HCT116 (cell line): ENCODE measurements at regions not wholly inside any gene's neighbourhood (a gene's known extent, or its start where the extent isn't known, plus 50 kb on each side); places are given as distances from the start of the nearest gene placed in this dataset.

Experiments
- ATAC-seq: fragments of 200-7000 bp; cut with Tn5 transposase; 2 replicates; pipeline ENCODE4 v1.9.1; 2020; ENCODE audit warnings: mild to moderate bottlenecking, moderate library complexity
- BruUV-seq: library from RNA; stranded (reverse); fragments of 400-500 nt; replicated peaks from 2 replicates; lab custom pipeline; 2021; lab: Mats Ljungman, UMichigan
- CTCF ChIA-PET: fragments of 300-600 bp; sonication (Branson Sonifier 250); formaldehyde crosslinking; loops from one replicate; lab custom pipeline; 2021; ENCODE audit warnings: antibody characterized with exemption; lab: Charles Lee
- POLR2A ChIA-PET: fragments of 300-600, 350-600 bp; sonication (Branson Sonifier 250); formaldehyde crosslinking; loops from one replicate; lab custom pipeline; 2021; ENCODE audit warnings: antibody characterized with exemption; lab: Charles Lee
- RAD21 ChIA-PET, 2 experiments: fragments of 300-600 bp; sonication (Branson Sonifier 250); formaldehyde crosslinking; loops; one replicate each; lab custom pipeline; 2023; ENCODE audit warnings: low total read pairs in 2 of 2; ENCODE audit not compliant: uncharacterized antibody in 2 of 2, unreplicated experiment in 2 of 2, low non-redundant PET in 1 of 2; lab: Charles Lee
- DNase-seq: peaks from one replicate; pipeline ENCODE4 v3.0.0-alpha.2; 2010; ENCODE audit warnings: low read depth, low spot score
- H2AFZ ChIP-seq: fragments of 200-600 bp; shearing (Covaris generic), sonication (generic); 2 replicates; pipeline ENCODE4 v1.6.1; 2017; ENCODE audit warnings: low read depth, mixed run types, mixed read lengths, antibody characterized with exemption, low read length; ENCODE audit not compliant: poor library complexity, severe bottlenecking
- H3K27ac ChIP-seq: 2 replicates; pipeline ENCODE4 v1.5.1; 2012; ENCODE audit warnings: low read depth, low read length
- H3K27me3 ChIP-seq: fragments of 200-600 bp; sonication (generic); 2 replicates; pipeline ENCODE4 v1.6.1; 2016; ENCODE audit warnings: mixed run types, low read length, mixed read lengths; ENCODE audit not compliant: insufficient read depth
- H3K36me3 ChIP-seq, 2 experiments: fragments of 200-500 bp in 1 of 2; fragments of 200-600 bp in 1 of 2; sonication (Bioruptor generic) in 1 of 2; sonication (generic) in 1 of 2; 2 replicates each; pipeline versions ENCODE4 v1.5.1 to v1.6.1; 2014 to 2016; ENCODE audit warnings: low read length in 2 of 2, inconsistent platforms in 1 of 2, mixed read lengths in 1 of 2, mixed run types in 1 of 2; ENCODE audit not compliant: insufficient read depth in 2 of 2, control insufficient read depth in 1 of 2
- H3K4me1 ChIP-seq, 2 experiments: fragments of 200-600 bp in 1 of 2; sonication (generic) in 1 of 2; 2 replicates each; pipeline versions ENCODE4 v1.5.1 to v1.6.1; 2012 to 2017; ENCODE audit warnings: low read length in 2 of 2, inconsistent platforms in 1 of 2, mild to moderate bottlenecking in 1 of 2, mixed read lengths in 1 of 2, mixed run types in 1 of 2, moderate library complexity in 1 of 2; ENCODE audit not compliant: insufficient read depth in 2 of 2, control insufficient read depth in 1 of 2
- H3K4me2 ChIP-seq: fragments of 200-600 bp; sonication (generic); 2 replicates; pipeline ENCODE4 v1.6.1; 2017; ENCODE audit warnings: mixed run types, low read length, mixed read lengths
- H3K4me3 ChIP-seq, 2 experiments: fragments of 200-600 bp in 1 of 2; sonication (generic) in 1 of 2; replicated peaks in 1 of 2; 2 replicates each; pipeline ENCODE4 v1.5.1; 2011 to 2016; ENCODE audit warnings: low read length in 2 of 2, control low read depth in 1 of 2, low read depth in 1 of 2, mild to moderate bottlenecking in 1 of 2, mixed read lengths in 1 of 2, mixed run types in 1 of 2
- H3K79me2 ChIP-seq: fragments of 200-600 bp; sonication (generic); 2 replicates; pipeline ENCODE4 v1.6.1; 2017; ENCODE audit warnings: mild to moderate bottlenecking, mixed run types, low read length, moderate library complexity, mixed read lengths; ENCODE audit not compliant: insufficient read depth
- H3K9ac ChIP-seq: fragments of 200-600 bp; sonication (generic); 2 replicates; pipeline ENCODE4 v1.6.1; 2016; ENCODE audit warnings: low read length, mixed read lengths
- H3K9me2 ChIP-seq: fragments of 200-600 bp; sonication (generic), shearing (Covaris generic); 2 replicates; pipeline ENCODE4 v1.6.1; 2017; ENCODE audit warnings: mixed run types, mild to moderate bottlenecking, moderate library complexity; ENCODE audit not compliant: insufficient read depth
- H3K9me3 ChIP-seq, 2 experiments: fragments of 200-500 bp in 1 of 2; fragments of 200-600 bp in 1 of 2; sonication (Bioruptor generic) in 1 of 2; sonication (generic) in 1 of 2; 2 replicates each; pipeline ENCODE4 v1.6.1; 2014 to 2017; ENCODE audit warnings: low read length in 2 of 2, mixed read lengths in 2 of 2, inconsistent platforms in 1 of 2, low read depth in 1 of 2, mild to moderate bottlenecking in 1 of 2, mixed run types in 1 of 2, moderate library complexity in 1 of 2; ENCODE audit not compliant: control insufficient read depth in 1 of 2, insufficient read depth in 1 of 2
- H4K20me1 ChIP-seq: fragments of 200-600 bp; sonication (generic), shearing (Covaris generic); 2 replicates; pipeline ENCODE4 v1.6.1; 2017; ENCODE audit warnings: mixed run types, mild to moderate bottlenecking, moderate library complexity; ENCODE audit not compliant: insufficient read depth
- CBX3 ChIP-seq: IDR thresholded peaks from 2 replicates; pipeline ENCODE4 v1.6.1; 2012; ENCODE audit warnings: low read depth
- CTCF ChIP-seq, 3 experiments: fragments of 200-600 bp in 1 of 3; sonication (generic) in 1 of 3; IDR thresholded peaks in 2 of 3; conservative IDR thresholded peaks in 1 of 3; 2 replicates each; pipeline ENCODE4 v1.5.1; 2012 to 2017; ENCODE audit warnings: low read depth in 2 of 3, low read length in 2 of 3, antibody characterized with exemption in 1 of 3, borderline replicate concordance in 1 of 3, control low read depth in 1 of 3, mild to moderate bottlenecking in 1 of 3, mixed read lengths in 1 of 3, mixed run types in 1 of 3, moderate library complexity in 1 of 3; ENCODE audit not compliant: insufficient read depth in 1 of 3
- EGR1 ChIP-seq: IDR thresholded peaks from 2 replicates; pipeline ENCODE4 v1.6.1; 2012; ENCODE audit warnings: low read depth
- EZH2phosphoT487 ChIP-seq: fragments of 200-600 bp; IDR thresholded peaks from 2 replicates; pipeline ENCODE4 v1.6.1; 2018; ENCODE audit warnings: antibody characterized with exemption, borderline replicate concordance
- FOSL1 ChIP-seq: IDR thresholded peaks from 2 replicates; pipeline ENCODE4 v1.6.1; 2012; ENCODE audit warnings: low read depth
- JUND ChIP-seq: IDR thresholded peaks from 2 replicates; pipeline ENCODE4 v1.6.1; 2012
- POLR2AphosphoS5 ChIP-seq: IDR thresholded peaks from 2 replicates; pipeline ENCODE4 v1.6.1; 2011; ENCODE audit warnings: mild to moderate bottlenecking, low read depth, low read length, moderate library complexity
- REST ChIP-seq: IDR thresholded peaks from 2 replicates; pipeline ENCODE4 v1.6.1; 2012; ENCODE audit warnings: low read depth
- SIN3A ChIP-seq: IDR thresholded peaks from 2 replicates; pipeline ENCODE4 v1.6.1; 2012; ENCODE audit warnings: low read depth
- SP1 ChIP-seq: IDR thresholded peaks from 2 replicates; pipeline ENCODE4 v1.6.1; 2012; ENCODE audit warnings: low read depth
- SRF ChIP-seq: IDR thresholded peaks from 2 replicates; pipeline ENCODE4 v1.6.1; 2012; ENCODE audit warnings: low read depth
- TCF7L2 ChIP-seq: IDR thresholded peaks from 2 replicates; pipeline ENCODE4 v1.7.0; 2011; ENCODE audit warnings: borderline replicate concordance, inconsistent platforms; ENCODE audit not compliant: insufficient read depth, insufficient read length; ENCODE audit errors: extremely low read depth
- YY1 ChIP-seq: IDR thresholded peaks from 2 replicates; pipeline ENCODE4 v1.6.1; 2011; ENCODE audit warnings: low read length, low read depth, moderate library complexity, mild to moderate bottlenecking; ENCODE audit not compliant: insufficient replicate concordance; ENCODE audit errors: extremely low read depth
- ZFX ChIP-seq: fragments of 450-650 bp; IDR thresholded peaks from 2 replicates; pipeline ENCODE4 v1.6.1; 2017
- intact Hi-C: fragments of 100-400 bp; cut with micrococcal nuclease; formaldehyde crosslinking; loops from 2 replicates; pipeline ENCODE4 v1.10.0; 2022

- TF ChIP-seq POLR2AphosphoS5 (no peak), EGR1 (no peak), ZFX (no peak), REST (no peak), EZH2phosphoT487 (no peak), FOSL1 (no peak), YY1 (no peak), SIN3A (no peak), CTCF (IDR thresholded peaks at IDR 0.05 in 2 of 3, conservative IDR thresholded peaks at IDR 0.05 in 1 of 3; ENCODE audit: borderline replicate concordance in 1 of 3, insufficient read depth in 1 of 3, low read depth in 2 of 3, low read length in 2 of 3) (no peak), CBX3 (no peak), SRF (no peak), SP1 (no peak), TCF7L2 (no peak), JUND (no peak)
- Histone ChIP-seq H3K79me2 (no peaks in the 10 kb centered on the region), H3K4me3 (no peak overlapping the region), H3K9me2 (no peaks in the 10 kb centered on the region), H3K27me3 (peaks cover 10% of the 10 kb centered on the region; the same call in 1 of the 2 replicates), H2AFZ (no peak overlapping the region), H4K20me1 (no peaks in the 10 kb centered on the region), H3K9ac (no peak overlapping the region), H3K9me3 (no peaks in the 10 kb centered on the region), H3K27ac (no peak overlapping the region), H3K4me2 (no peak overlapping the region), H3K4me1 (no peaks in the 10 kb centered on the region), H3K36me3 (no peaks in the 10 kb centered on the region)
- POLR2A ChIA-PET: no interaction called here
- RAD21 ChIA-PET: no interaction called here
- BruUV-seq: no TSS peak
- ATAC-seq: no peak
- DNase-seq: no peak
- CTCF ChIA-PET: no interaction called here
- intact Hi-C loops: no loop called here
These were observed 102.9 kb upstream of the PAX6 start for GRCh38 chr11:31913985-31914384.
